Brain pericyte (primary cell): ENCODE measurements at regions not wholly inside any gene's neighbourhood (a gene's known extent, or its start where the extent isn't known, plus 50 kb on each side); places are given as distances from the start of the nearest gene placed in this dataset.

ENCODE experiments used
- DNase-seq: peaks from one replicate; pipeline ENCODE4 v3.0.0-alpha.2; 2012; ENCODE audit warnings: low read depth, low spot score

GRCh38 chr4:79083406-79084010 lies 144.3 kb upstream of the PAQR3 start:
- DNase-seq, result no peak

- DNase-seq, result no peak
These were observed 143.8 kb upstream of the PAQR3 start for GRCh38 chr4:79082997-79083396.

GRCh38 chr4:79081973-79082372 lies 142.7 kb upstream of the PAQR3 start:
- DNase-seq, result no peak

GRCh38 chr4:79078339-79078738 lies 139.1 kb upstream of the PAQR3 start:
- DNase-seq, result no peak

GRCh38 chr4:79074040-79074439 lies 134.8 kb upstream of the PAQR3 start:
- no peak for DNase-seq

- DNase-seq, result no peak
These were observed 134.2 kb upstream of the PAQR3 start for GRCh38 chr4:79073471-79073870.

- DNase-seq, result no peak
These were observed 126.0 kb upstream of the PAQR3 start for GRCh38 chr4:79065262-79065661.

GRCh38 chr4:79064806-79065205 lies 125.6 kb upstream of the PAQR3 start:
- DNase-seq, result no peak

GRCh38 chr4:79059631-79060399 lies 120.6 kb upstream of the PAQR3 start:
- no peak for DNase-seq

GRCh38 chr4:79057772-79058171 lies 118.5 kb upstream of the PAQR3 start:
- no peak for DNase-seq

GRCh38 chr4:79053754-79054153 lies 114.5 kb upstream of the PAQR3 start:
- DNase-seq, result no peak

- DNase-seq, result no peak
These were observed 111.3 kb upstream of the PAQR3 start for GRCh38 chr4:79050541-79050880.

- no peak for DNase-seq
These were observed 110.8 kb upstream of the PAQR3 start for GRCh38 chr4:79049840-79050540.

- DNase-seq, result no peak
These were observed 109.6 kb upstream of the PAQR3 start for GRCh38 chr4:79048878-79049277.

GRCh38 chr4:79047316-79047715 lies 108.1 kb upstream of the PAQR3 start:
- no peak for DNase-seq

- DNase-seq, result no peak
These were observed 106.9 kb upstream of the PAQR3 start for GRCh38 chr4:79046016-79046592.

GRCh38 chr4:79044141-79044659 lies 105.0 kb upstream of the PAQR3 start:
- DNase-seq, result no peak

GRCh38 chr4:79043138-79043537 lies 103.9 kb upstream of the PAQR3 start:
- DNase-seq, result no peak

GRCh38 chr4:79042079-79042674 lies 102.9 kb upstream of the PAQR3 start:
- DNase-seq, result no peak

GRCh38 chr4:79034544-79034943 lies 95.3 kb upstream of the PAQR3 start:
- no peak for DNase-seq

GRCh38 chr4:79030973-79031372 lies 91.7 kb upstream of the PAQR3 start:
- no peak for DNase-seq

GRCh38 chr4:79027656-79028055 lies 88.4 kb upstream of the PAQR3 start:
- DNase-seq, result no peak
